Stimulated activated CD8-positive, alpha-beta memory T cell treated with anti-CD3 and anti-CD28 coated beads, Interleukin-15, amount 100 ng/mL, for 24 hours (primary cell): ENCODE measurements at regions not wholly inside any gene's neighbourhood (a gene's known extent, or its start where the extent isn't known, plus 50 kb on each side); places are given as distances from the start of the nearest gene placed in this dataset.

Source experiments
- DNase-seq: peaks from one replicate; pipeline ENCODE4 v3.0.0-alpha.2; 2020; ENCODE audit warnings: low read depth

DNA sequence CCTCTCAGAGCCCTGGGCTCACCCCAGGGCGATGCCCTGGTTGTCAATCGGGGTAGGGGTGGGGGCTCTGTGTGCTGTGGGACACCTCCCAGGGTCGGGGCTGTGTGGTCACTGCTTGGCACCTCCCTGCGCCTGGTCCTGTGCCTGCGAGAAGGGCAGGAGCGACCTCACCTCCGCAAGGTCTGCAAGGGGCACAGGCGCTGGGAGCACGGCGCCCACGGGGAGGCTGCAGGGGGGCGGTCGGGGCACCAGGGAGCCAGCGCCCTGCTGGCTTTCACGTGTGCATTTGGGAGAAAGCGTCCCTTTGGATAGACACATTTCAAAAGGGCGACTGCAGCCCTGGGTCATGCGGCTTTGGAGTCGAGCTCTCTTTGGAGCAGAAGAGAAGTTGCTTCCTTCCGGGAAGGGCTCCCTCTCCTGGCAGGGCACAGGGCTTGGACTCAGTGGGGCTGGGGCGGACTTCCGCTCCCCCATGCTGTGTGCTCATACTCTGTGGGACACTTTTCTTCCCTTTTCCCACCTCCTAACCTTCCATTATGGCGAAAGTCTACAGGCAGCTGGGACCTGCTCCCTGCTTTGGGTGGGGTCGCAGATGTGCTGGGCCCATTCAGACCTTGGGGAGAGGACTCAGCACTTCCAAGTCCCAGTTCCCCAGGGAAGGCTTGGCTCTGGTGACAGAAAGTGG, 52.9 kb upstream of the SLC28A3 start:
- no peak for DNase-seq

DNA sequence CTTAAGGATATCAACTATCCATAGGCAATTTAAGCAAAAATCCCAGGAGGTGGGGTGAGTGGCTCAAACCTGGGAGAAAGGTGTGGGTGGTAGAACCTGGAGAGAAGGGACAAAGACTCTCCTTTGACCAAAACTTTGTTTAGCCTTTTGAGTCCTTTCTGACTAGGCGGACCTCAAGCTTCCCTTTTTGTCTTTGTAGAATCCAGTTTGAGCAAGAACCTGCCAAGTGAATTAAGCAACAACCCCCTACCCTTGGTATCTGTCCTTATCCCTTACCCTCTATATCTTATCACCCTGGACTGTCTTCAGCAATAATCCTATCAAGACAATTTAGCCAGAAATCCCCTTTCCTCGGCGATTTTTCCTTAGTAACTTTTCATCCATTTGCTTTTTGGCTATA, 53.5 kb upstream of the SLC28A3 start:
- no peak for DNase-seq

DNA sequence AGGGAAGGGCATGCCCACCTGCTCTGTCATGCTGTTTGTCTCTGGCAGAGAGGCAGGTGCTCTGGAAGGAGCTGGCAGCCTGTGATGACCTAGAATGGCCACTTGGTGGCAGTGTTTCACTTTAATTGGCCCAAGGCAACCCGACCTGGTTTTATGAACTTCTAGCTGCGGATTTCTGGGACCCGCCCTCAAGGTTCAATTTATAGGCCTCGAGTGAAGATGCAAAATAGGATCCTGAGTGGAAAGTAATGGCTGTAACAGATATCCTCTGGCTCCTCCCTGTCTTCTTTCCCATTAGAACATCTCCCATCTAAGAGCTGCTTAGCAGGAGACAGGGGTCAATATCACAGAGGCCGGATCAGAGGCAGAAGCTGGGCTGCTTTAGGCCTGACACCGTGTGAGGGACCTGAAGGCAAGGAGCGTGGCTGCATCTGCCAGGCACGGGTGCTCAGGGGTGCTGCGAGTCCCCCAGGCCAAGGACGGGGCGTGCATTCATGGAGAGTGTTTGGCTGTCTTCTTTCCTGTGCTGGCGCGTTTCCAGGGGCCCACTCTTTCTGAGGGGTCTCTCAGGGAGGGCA, 56.7 kb upstream of the SLC28A3 start:
- peak; percentile 22 for DNase-seq

DNA sequence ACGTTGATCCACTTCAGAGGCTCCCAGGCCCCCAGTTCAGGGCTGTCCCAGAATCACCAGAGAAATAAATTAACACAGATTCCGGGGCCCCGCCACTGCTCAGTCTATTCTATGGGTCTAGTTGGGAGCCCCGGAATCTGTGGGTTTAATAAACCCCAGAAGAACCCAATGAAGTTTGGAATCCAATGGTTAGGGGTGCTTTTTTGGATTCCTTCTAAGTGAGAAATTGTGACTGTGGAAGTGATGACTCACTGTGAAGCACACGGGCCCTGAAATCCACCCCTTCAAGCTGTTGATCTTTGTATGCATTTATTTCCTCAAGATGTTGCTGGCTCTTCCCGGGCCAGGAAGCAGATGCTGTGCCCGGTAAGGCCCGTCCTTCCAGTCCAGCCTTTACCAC, 57.3 kb upstream of the SLC28A3 start:
- no peak for DNase-seq

DNA sequence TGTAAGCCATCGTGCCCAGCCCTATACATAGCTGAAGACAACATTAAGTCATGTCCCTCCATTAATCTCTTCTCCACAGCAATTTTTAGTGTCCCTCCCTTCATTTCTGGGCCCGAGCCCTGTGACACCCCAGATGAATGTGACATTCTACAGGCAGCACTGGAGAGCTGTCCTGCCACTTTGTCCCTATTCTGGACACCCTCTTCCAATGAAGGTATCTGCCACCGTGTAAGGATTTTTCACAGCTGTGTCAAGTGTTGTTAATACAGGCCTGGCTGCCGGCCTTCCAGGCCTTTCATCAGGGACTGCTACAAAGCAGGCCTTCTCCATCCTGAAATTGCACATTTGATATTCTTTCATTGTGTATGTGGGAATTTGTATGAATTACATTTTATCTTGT, 62.0 kb upstream of the SLC28A3 start:
- DNase-seq: no peak

DNA sequence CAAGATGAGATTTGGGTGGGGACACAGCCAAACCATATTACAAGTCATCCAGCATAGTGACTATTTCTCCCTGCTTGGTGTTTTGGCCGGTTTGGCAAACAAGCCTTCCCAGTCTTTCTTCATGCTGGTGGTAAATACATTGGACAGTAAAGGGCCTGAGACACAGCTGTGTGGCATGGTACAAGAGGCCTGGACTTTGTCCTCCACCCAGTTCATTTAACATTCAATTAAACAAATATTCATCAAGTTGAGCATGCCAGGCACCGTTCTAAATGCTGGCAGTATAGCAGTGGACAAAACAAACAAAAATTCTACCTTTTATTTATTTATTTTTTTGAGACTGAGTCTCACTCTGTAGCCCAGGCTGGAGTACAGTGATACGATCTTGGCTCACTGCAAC, 62.7 kb upstream of the SLC28A3 start:
- DNase-seq: no peak

DNA sequence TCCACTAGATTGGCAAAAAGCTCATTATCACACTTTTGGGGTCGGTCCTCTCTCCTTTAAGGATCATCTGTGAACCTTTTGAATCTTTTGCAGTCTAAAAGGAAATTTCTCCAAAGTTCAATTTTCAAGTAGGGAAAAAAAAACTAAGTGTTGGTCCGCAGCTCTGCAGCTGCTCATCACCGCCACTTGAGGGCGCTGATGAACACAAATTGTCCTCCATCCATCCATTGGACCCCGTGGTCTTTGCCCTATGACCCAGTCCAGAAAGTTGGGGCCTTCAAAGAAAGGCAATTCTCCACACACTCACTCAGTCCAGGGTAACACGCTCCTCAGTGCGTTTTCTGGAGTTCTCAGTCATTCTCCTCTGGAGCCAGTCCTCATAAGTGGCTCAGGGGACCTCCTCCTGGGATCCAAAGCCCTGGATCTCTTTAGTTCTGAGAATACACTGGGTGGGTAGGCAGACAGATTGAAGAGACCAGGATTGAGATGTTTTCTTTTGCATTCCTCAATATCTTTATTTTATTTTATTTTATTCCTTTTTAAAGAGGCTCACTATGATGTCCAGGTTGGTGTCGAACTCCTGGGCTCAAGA, 63.6 kb upstream of the SLC28A3 start:
- no peak for DNase-seq

DNA sequence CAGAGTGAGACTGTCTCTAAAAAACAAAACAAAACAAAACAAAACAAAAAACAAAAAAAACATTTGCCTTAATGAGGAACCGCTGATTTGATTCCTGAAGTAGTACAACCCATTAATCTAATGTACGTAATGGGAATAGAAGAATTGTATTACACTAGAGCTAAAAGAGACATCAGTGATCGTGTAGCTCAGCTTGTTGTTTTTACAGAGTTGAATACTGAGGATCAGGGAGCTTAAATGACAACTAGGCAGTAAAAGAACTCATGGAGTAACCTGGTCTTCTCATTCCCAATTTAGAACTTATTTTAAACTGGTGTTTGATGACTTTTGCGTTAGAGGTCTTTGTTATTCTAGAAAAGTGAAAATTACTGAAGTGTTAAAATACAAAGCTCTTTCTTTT, 65.1 kb upstream of the SLC28A3 start:
- no peak for DNase-seq

DNA sequence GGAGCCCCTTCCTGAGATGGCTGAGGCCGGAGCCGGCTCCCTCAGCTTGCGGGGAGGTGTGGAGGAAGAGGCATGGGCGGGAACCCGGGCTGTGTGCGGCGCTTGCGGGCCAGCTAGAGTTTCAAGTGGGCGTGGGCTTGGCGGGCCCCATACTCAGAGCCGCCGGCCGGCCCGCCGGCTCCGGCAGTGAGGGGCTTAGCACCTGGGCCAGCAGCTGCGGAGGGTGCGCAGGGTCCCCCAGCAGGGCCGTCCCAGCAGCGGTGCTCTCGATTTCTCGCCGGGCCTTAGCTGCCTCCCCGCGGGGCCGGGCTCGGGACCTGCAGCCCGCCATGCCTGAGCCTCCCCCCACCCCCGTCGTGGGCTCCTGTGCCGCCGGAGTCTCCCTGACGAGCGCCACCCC, 67.9 kb upstream of the SLC28A3 start:
- DNase-seq: no peak

DNA sequence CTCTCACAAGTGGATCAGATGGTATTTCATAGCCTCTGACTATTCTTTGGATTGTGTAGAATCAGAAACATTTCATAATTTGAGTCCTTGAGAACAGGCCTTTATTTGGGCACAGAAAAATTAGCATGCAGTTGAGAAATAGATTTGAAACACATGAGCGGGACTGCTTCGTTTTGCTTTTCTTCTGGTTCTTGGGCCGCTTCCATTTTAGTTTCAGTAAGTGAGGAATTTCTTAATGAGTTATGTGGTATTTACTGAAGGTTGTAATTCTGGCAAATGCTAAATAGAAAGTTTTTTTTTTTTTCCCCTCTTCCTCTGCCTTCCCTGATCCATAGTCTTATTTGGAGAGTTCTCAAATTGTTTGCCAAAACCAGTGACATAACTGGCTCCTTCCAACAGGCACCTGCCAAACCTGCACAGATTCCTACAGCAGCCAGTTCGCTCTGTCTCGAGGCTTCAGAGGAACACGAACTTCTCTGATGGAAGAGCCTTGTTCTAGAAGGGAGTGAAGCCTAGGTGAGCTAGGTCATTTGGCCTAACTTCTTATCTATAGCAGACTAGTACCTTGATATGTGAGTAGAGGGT, 71.2 kb upstream of the SLC28A3 start:
- no peak for DNase-seq

DNA sequence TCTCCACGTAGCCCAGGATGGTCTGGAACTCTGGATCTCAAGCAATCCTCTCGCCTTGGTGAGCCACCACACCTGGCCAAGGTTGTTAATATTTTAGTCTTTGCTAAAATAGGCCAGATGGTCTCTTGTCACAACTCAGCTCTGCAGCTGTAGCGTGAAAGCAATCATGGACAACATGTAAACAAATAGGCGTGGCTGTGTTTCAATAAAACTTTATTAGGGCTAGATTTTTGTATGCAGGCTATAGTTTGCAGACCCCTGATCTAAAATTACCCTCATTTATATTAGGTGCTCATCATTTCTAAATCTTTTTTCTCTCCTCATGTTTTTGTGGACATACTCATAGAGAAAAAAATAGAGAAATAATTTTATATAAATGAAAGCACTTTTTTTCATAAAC, 72.1 kb upstream of the SLC28A3 start:
- DNase-seq: no peak

DNA sequence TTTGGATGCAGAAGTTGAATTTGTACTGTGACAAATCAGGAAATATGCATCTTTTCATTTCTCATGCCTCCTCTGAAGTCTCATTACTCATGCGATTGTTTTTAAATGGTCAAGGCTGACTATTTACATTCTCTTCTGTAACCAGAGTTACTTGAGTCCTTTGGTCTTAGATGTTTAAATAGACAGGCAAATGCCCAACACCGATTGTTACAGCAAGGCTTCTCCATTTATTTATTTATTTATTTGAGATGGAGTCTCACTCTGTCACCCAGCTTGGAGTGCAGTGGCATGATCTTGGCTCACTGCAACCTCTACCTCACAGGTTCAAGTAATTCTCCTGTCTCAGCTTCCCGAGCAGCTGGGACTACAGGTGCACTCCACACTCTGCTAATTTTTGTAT, 72.7 kb upstream of the SLC28A3 start:
- no peak for DNase-seq

DNA sequence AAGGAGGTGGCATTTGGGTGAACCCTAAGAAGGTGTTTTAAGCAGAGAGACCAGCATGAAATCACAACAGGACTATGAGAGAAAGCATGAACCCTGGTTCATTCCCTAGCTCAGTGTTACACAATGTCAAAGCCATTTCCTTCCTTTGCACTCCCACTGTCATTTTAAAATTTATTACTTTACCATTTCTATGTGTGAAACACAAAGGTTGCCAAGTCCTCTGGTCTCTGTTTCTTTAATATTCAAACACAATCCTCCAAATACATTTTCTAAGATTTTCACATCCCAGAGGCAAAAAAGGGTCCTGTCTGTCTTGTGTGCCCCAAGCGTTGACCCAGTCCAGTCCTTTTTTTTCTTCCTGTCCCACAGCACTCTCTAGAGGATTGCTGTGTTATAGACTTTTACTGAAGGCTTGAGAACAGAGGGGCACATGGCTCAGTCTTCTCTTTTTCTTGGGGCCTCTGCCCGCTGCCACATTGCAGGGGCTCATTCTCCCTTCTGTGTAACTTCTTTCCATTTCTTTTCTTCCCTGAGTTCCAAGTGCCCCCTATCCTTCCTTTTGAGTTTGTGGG, 78.6 kb upstream of the SLC28A3 start:
- no peak for DNase-seq

DNA sequence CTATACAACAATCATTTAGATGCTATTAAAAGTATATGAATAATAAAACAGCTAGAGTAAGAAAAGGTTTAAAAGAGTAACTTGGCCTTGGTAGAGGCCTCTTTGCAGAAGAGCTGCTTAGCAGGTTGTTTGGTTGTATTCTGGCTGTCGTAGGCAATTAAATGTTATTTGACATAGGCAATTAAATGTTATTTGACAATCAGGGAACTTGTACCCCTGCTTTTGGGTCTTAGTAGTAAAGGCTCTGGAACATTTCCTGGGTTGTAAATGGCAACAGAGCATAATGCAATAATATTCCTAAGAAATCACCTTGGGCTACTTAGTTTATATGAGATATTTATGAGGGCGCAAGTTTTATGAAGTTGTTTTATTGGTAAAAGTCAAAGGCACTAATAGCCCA, 84.4 kb upstream of the SLC28A3 start:
- DNase-seq: no peak

DNA sequence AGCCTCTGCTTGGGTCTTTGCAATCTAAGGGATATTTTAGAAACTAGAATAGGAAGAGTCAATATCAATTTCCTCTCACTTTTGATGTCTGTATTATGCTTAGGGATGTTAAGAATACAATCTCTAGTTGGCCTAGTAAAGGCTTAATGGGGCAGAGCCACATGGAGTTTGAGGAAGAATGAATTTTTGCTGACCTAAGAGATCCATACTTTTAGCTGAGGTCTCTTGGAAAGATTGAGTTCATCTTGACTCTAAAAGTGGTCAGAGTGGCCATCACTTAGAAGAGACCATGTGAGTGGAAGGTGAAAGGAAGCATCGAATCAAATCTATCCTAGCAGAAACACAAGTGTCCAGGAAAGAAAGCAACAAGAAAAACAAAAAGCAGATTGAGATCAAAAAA, 92.2 kb upstream of the SLC28A3 start:
- no peak for DNase-seq

DNA sequence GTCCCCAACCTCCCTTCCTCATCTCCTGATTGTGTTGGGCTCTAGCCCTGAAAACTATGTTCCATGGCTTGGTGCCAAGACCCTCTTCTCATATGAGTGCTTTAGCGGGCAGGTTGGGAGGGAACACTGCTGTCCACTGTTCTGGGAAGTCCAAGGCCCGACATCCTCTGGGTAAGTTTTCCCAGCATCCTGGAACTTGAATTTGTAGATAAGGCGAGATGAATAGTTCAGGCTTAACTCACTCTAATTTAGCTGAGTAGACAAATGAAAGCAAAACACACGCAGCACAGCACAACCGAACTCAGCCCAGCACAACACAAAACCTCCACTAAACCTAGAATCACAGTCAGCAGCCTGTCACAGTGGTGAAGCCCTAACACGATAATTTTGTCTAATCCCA, 95.3 kb upstream of the SLC28A3 start:
- no peak for DNase-seq

DNA sequence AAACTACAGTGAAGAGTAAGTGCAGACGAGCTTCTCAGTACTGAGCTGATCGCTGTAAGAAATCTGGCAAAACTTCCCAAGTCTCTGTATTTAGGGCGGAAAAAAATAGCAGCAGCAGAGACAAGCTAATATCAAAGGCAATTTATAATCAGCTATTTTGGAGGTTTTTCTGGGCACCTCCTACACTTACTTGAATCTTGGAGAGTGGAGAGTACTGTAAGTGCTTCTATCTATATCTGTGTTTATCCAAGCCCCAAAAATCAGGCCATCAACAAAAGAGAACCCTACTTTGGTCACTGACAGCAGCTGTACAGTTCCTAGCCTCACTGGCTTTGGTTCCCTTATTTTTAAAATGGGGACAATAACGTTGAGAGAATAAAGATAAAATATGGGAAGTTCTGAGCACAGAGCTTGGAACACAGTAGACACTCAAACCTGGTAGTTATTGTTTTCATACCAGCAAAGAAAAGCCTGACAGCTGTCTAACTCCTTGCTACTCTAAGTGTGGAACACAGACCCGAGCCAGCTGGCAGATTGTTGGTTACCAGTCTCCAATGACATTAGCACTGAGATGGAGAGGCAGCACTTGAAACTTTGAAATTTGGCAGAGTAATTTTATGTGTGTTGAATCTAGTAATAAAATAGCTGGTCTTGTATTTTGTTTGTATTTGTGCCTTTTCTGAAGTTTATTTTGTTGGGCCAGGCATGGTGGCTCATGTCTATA, 96.0 kb upstream of the SLC28A3 start:
- no peak for DNase-seq

DNA sequence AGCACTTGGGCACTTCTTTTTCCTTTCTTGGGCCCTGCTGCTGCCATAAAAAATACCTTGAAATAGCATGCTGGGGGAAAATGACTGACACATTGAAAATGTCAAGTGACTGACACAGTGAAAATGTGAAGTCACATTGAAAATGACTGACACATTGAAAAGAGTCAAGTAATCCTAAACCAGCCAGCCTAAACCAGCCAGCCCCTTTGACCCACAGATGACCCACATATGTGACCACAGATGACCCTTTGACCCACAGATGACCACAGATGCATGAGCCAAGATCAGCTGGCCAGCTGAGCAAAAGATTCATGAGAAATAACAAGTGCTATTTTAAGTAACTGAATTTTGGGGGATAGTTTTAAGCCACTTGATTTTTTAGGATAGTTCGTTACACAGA, 97.8 kb upstream of the SLC28A3 start:
- DNase-seq: no peak

DNA sequence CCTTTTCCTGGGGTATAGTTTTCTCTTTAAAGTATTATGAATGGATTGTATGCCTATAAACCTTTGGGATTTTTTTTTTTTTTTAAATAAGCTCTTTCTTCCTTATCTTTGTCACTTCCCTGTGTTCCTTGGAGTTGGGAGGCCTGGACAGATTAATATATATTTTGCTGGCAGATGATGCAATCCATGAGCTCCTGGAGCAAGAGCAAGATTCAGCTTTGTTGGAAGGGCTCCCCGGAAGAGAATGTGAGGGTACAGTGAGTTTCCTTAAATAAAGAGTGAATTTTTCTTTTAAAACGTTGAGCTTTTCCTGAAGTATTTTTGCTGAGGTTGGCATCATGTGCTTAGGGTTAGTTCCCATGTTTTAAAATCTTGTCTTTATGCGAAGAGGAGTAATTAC, 98.7 kb upstream of the SLC28A3 start:
- no peak for DNase-seq

DNA sequence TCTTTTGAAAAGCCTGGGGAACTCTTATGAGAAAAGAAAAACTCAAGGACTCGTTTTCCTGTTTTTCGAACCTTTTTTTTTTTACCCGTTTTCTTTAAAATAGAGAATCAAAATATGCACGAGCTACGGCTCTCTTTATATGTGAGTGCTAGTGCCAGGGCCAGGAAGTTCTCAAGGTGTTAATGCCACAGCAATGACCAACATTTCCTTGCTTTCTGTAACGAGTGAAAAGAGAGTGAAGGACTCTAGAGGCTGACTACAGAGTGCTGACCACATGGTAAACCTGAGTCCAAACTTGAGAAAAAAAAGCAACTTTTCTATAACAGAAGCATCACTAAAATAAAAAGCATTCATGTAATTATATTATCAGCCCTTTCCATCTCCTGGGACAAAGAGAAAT, 102.2 kb upstream of the SLC28A3 start:
- DNase-seq: no peak

DNA sequence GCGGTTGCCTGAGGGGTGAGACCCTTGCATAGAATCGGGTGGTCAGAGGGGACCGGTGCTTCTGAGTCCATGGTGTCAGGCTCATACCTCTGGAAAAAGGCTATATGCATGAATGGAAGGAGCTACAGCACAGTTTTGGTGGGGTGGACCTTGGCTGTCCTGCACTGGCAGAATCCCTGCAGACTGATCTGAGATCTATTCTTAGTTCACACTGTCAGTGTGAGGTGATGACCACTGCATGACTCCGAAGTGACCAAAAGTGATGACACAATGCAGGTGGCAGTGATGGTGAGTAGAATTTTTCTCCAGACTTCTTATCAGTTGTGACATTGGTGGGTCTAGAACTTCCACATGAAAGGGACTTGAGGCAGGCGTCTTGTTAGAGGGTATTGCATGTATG, 105.2 kb upstream of the SLC28A3 start:
- no peak for DNase-seq

DNA sequence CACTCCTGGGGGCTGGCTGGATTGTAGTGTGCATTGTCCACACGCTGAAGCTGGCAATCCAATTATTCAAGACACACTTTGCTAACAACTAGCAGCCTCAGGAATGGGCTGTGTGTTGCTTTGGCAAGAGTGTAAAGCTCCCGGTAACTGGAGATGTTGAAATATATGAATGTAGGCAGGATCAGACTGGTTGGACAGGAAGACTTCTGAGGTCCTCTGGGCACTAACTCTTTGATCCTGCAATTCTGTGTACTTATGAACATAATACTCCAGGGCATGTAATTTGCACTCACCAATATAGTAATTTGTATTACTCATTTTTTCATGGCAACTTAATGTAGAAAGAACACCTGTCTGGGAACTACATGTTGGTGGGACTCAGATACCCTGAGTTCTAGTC, 106.7 kb upstream of the SLC28A3 start:
- no peak for DNase-seq

DNA sequence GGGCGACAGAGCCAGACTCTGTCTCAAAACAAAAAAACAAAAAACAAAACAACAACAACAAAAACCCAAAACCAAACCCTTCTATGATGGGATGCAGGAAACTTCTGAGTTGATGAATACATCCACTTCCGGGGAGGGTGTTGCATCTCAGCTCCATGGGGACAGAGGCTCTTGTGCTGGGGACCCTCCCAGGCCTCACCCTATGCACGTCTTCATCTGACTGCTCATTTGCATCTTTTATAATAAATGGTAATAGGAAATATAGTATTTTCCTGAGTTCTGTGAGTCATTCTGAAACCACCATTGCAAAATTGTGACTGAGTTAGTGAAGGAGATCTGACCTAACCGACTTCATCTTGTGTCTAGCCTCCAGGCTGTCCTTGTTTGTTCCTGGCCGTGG, 109.5 kb upstream of the SLC28A3 start:
- DNase-seq: no peak
